AG04450 (cell line): ENCODE measurements at regions not wholly inside any gene's neighbourhood (a gene's known extent, or its start where the extent isn't known, plus 50 kb on each side); places are given as distances from the start of the nearest gene placed in this dataset.

Source experiments
- CTCF ChIA-PET: fragments of 300-600, 350-600 bp; formaldehyde crosslinking; extraction: SDS; loops from one replicate; lab custom pipeline; 2022; ENCODE audit warnings: antibody characterized with exemption, inconsistent platforms; lab: Charles Lee
- POLR2A ChIA-PET: fragments of 350-600 bp; formaldehyde crosslinking; extraction: SDS; loops from one replicate; lab custom pipeline; 2021; ENCODE audit warnings: antibody characterized with exemption, inconsistent platforms; lab: Yijun Ruan, JAX
- DNase-seq: peaks from one replicate; pipeline ENCODE4 v3.0.0-alpha.2; 2011; ENCODE audit warnings: low read depth, low spot score
- H3K27ac ChIP-seq: one replicate; pipeline ENCODE4 v1.5.1; 2012; ENCODE audit warnings: low read depth, low read length, control low read depth
- H3K27me3 ChIP-seq: one replicate; pipeline ENCODE4 v1.6.0; 2012; ENCODE audit warnings: low read length; ENCODE audit not compliant: control insufficient read depth, insufficient read depth
- H3K4me3 ChIP-seq: 2 replicates; pipeline ENCODE4 v1.5.1; 2011; ENCODE audit warnings: mild to moderate bottlenecking, low read depth, low read length, control low read depth
- H3K9me3 ChIP-seq: 2 replicates; pipeline ENCODE4 v1.5.1; 2012; ENCODE audit warnings: low read length; ENCODE audit not compliant: control insufficient read depth, insufficient read depth
- CTCF ChIP-seq: IDR thresholded peaks from 2 replicates; pipeline ENCODE4 v1.5.1; 2011; ENCODE audit warnings: low read depth, low read length, control low read depth, inconsistent platforms

DNA sequence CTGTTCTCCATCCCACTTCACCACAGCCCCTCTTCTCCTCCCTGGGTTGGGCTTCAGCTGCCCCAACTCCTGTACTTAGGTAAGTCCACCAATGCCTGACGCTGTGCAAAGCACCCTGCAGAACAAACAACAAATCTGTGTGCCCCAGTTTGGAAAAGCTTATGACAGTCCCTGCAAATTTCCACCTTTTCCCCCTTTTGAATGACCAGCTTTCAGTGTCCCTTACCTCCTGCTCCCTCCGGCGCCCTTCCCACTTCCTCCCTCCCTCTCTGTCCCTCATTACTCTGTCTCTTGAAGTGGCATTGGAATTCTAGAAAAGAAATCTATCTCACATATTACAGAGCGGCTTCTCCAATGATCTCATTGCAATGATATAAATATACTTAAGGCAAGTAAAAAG is 352.9 kb upstream of the B3GAT1 start:
- POLR2A ChIA-PET: no interaction called here
- Histone ChIP-seq H3K9me3 (peaks cover 57% of the 10 kb centered on the region), H3K27me3 (no peaks in the 10 kb centered on the region), H3K27ac (no peak overlapping the region), H3K4me3 (no peak overlapping the region)
- TF ChIP-seq CTCF: no peak
- CTCF ChIA-PET: no interaction called here
- DNase-seq: no peak

DNA sequence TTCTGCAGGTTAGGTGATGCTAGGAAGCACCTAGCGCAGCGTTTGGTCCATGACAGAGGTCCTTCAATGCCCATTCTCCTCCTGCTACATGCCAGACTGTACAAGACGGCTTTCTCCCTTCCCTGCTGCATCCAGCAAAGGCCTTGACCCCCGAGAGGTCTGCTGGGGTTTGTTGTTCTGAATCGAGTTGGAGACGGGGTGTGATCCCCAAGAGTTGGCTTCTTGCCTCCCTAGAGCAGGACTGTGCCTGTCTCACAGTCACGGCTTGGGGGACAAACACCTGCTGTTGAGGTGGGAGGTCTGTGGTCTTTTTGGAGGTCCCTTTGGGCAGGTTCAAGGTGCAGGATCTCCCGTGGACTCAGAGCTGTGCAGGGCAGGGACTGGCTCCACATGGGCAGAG is 352.3 kb upstream of the B3GAT1 start:
- no peak overlapping the region for H3K4me3 ChIP-seq
- H3K27ac ChIP-seq: no peak overlapping the region
- no peak for TF ChIP-seq CTCF
- peaks cover 63% of the 10 kb centered on the region for H3K9me3 ChIP-seq
- no peaks in the 10 kb centered on the region for H3K27me3 ChIP-seq
- CTCF ChIA-PET: no interaction called here
- POLR2A ChIA-PET: no interaction called here
- DNase-seq: no peak

GRCh38 chr11:134763030-134763388 is 351.0 kb upstream of the B3GAT1 start:
- ChIA-PET CTCF (no interaction called here), POLR2A (no interaction called here)
- H3K27me3 ChIP-seq: no peaks in the 10 kb centered on the region
- no peak for TF ChIP-seq CTCF
- H3K4me3 ChIP-seq: no peak overlapping the region
- peaks cover 74% of the 10 kb centered on the region for H3K9me3 ChIP-seq
- DNase-seq: no peak
- no peak overlapping the region for H3K27ac ChIP-seq

GRCh38 chr11:134762248-134763029 is 350.4 kb upstream of the B3GAT1 start:
- ChIA-PET POLR2A (no interaction called here), CTCF (no interaction called here)
- no peak for TF ChIP-seq CTCF
- peak overlapping the region; percentile 27; the same call in 1 of the 2 replicates for H3K4me3 ChIP-seq
- peaks cover 74% of the 10 kb centered on the region for H3K9me3 ChIP-seq
- no peak for DNase-seq
- H3K27ac ChIP-seq: no peak overlapping the region
- H3K27me3 ChIP-seq: no peaks in the 10 kb centered on the region

- H3K4me3 ChIP-seq: no peak overlapping the region
- CTCF ChIA-PET: no interaction called here
Observed at GRCh38 chr11:134761926-134762247, 349.8 kb upstream of the B3GAT1 start.

More at GRCh38 chr11:134761926-134762247, 349.8 kb upstream of the B3GAT1 start:
- TF ChIP-seq CTCF: no peak
- no peak for DNase-seq
- H3K9me3 ChIP-seq: peaks cover 75% of the 10 kb centered on the region
- H3K27ac ChIP-seq: no peak overlapping the region
- H3K27me3 ChIP-seq: no peaks in the 10 kb centered on the region
- POLR2A ChIA-PET: no interaction called here
